ENCODE measurements at regions not wholly inside any gene's neighbourhood (a gene's known extent, or its start where the extent isn't known, plus 50 kb on each side); places are given as distances from the start of the nearest gene placed in this dataset.

- no peak for TF ChIP-seq CTCF (IDR thresholded peaks at IDR 0.05)
These were observed 159.1 kb downstream of the LRRC70 start for GRCh38 chr5:62737766-62738165.

- no peak for TF ChIP-seq CTCF (IDR thresholded peaks at IDR 0.05)
These were observed 154.1 kb downstream of the LRRC70 start for GRCh38 chr5:62732677-62733121.

- TF ChIP-seq CTCF (IDR thresholded peaks at IDR 0.05): no peak
These were observed 152.4 kb downstream of the LRRC70 start for GRCh38 chr5:62731022-62731421.

- no peak for TF ChIP-seq CTCF (IDR thresholded peaks at IDR 0.05)
These were observed 151.1 kb downstream of the LRRC70 start for GRCh38 chr5:62729675-62730074.

GRCh38 chr5:62727861-62728260, 149.2 kb downstream of the LRRC70 start:
- no peak for TF ChIP-seq CTCF (IDR thresholded peaks at IDR 0.05)

- TF ChIP-seq CTCF (IDR thresholded peaks at IDR 0.05): no peak
These were observed 148.6 kb downstream of the LRRC70 start for GRCh38 chr5:62727184-62727583.

GRCh38 chr5:62722360-62722759, 143.7 kb downstream of the LRRC70 start:
- TF ChIP-seq CTCF (IDR thresholded peaks at IDR 0.05): no peak

- TF ChIP-seq CTCF (IDR thresholded peaks at IDR 0.05): peak; percentile 36
These were observed 141.4 kb downstream of the LRRC70 start for GRCh38 chr5:62720031-62720441.

Data from LNCAP (cell line).